Prostate gland (tissue), 2 donors: ENCODE measurements at regions not wholly inside any gene's neighbourhood (a gene's known extent, or its start where the extent isn't known, plus 50 kb on each side); places are given as distances from the start of the nearest gene placed in this dataset.

ENCODE experiments used
- POLR2A ChIP-seq: fragments of 450-650 bp; IDR thresholded peaks from one replicate; pipeline ENCODE4 v1.6.1; 2016; ENCODE audit warnings: antibody characterized with exemption, mild to moderate bottlenecking
- POLR2AphosphoS5 ChIP-seq: sonication (generic); formaldehyde crosslinking; IDR thresholded peaks from one replicate; pipeline ENCODE4 v1.6.1; 2017; ENCODE audit warnings: antibody characterized with exemption
- TF ChIP-seq, protein P1 (sequence below), 4 experiments: fragments of 200-600 bp in 2 of 4; fragments of 450-650 bp in 2 of 4; sonication (generic) in 2 of 4; IDR thresholded peaks; 1 replicate in 3 of 4; 2 replicates in 1 of 4; pipeline ENCODE4 v1.5.1; 2016 to 2019; ENCODE audit warnings: antibody characterized with exemption in 4 of 4, mild to moderate bottlenecking in 2 of 4, moderate library complexity in 2 of 4

GRCh38 chr16:73543331-73543969 is 495.5 kb upstream of the ZFHX3 start:
- TF ChIP-seq, protein P1, sequence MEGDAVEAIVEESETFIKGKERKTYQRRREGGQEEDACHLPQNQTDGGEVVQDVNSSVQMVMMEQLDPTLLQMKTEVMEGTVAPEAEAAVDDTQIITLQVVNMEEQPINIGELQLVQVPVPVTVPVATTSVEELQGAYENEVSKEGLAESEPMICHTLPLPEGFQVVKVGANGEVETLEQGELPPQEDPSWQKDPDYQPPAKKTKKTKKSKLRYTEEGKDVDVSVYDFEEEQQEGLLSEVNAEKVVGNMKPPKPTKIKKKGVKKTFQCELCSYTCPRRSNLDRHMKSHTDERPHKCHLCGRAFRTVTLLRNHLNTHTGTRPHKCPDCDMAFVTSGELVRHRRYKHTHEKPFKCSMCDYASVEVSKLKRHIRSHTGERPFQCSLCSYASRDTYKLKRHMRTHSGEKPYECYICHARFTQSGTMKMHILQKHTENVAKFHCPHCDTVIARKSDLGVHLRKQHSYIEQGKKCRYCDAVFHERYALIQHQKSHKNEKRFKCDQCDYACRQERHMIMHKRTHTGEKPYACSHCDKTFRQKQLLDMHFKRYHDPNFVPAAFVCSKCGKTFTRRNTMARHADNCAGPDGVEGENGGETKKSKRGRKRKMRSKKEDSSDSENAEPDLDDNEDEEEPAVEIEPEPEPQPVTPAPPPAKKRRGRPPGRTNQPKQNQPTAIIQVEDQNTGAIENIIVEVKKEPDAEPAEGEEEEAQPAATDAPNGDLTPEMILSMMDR (IDR thresholded peaks at IDR 0.05), result no peak
- TF ChIP-seq POLR2AphosphoS5 (no peak), POLR2A (no peak)
